ENCODE measurements at regions not wholly inside any gene's neighbourhood (a gene's known extent, or its start where the extent isn't known, plus 50 kb on each side); places are given as distances from the start of the nearest gene placed in this dataset.

DNA sequence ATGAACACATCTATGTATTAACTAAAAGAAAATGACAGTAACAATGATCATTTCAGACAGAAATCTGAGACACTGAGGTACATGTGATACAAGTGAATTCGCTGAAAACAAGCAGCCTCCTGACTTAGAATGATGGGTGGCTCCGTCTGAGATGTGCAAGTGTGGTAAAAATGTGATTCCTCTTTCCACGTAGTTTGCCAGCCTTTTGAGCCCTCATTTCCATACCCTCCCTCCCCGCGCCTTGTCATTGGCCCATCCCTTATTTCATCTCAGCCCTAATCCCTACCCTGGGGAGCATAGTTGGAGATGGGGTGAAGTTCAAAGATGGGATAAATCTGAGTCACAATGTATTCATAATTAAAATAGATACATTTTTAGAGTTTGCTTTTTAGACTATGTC, 107.8 kb downstream of the BMP4 start:
- H2AFZ ChIP-seq (ENCODE audit: insufficient read depth, low read length, poor library complexity) = no peak overlapping the region

GRCh38 chr14:53847881-53848280, 108.7 kb downstream of the BMP4 start:
- Histone ChIP-seq H3K18ac (ENCODE audit: low read length) (no peak overlapping the region), H3K23ac (ENCODE audit: low read length) (no peak overlapping the region), H3K27ac (ENCODE audit: low read depth, low read length) (no peak overlapping the region), H3K9me3 (ENCODE audit: insufficient read depth, low read depth, low read length) (no peaks in the 10 kb centered on the region), H3K27me3 (ENCODE audit: insufficient read depth, low read length) (no peaks in the 10 kb centered on the region), H3K4me1 (ENCODE audit: control insufficient read depth in 1 of 2, insufficient read depth in 2 of 2, low read length in 2 of 2) (peaks cover 0 to 6% of the 10 kb centered on the region in 2 experiments), H2BK5ac (ENCODE audit: low read depth, low read length, poor library complexity) (no peak overlapping the region), H3K36me3 (ENCODE audit: control insufficient read depth in 1 of 2, insufficient read depth in 2 of 2, low read length in 2 of 2) (no peaks in the 10 kb centered on the region), H2AFZ (ENCODE audit: insufficient read depth, low read length, poor library complexity) (no peak overlapping the region), H3K4me2 (ENCODE audit: low read length) (no peak overlapping the region), H3K79me1 (ENCODE audit: low read length) (no peaks in the 10 kb centered on the region), H3K14ac (ENCODE audit: low read length) (no peak overlapping the region), H4K8ac (ENCODE audit: low read depth, low read length) (peak overlapping the region; percentile 47), H3K9ac (ENCODE audit: low read length) (no peak overlapping the region), H3K4me3 (ENCODE audit: low read depth, low read length) (no peak overlapping the region), H4K12ac (ENCODE audit: low read depth, low read length) (peak overlapping the region; percentile 30), H4K91ac (ENCODE audit: low read depth, low read length) (no peak overlapping the region), H2BK12ac (ENCODE audit: low read length) (no peak overlapping the region), H2AK5ac (ENCODE audit: low read length) (no peak overlapping the region), H3K4ac (ENCODE audit: low read depth, low read length) (no peak overlapping the region), H3K79me2 (ENCODE audit: control insufficient read depth, insufficient read depth, low read length, poor library complexity) (no peaks in the 10 kb centered on the region), H2BK120ac (ENCODE audit: insufficient read depth, low read length, poor library complexity) (no peak overlapping the region)
- DNase-seq = no peak
- no CpG with 5 or more reads among the region's 7 CpGs for WGBS (ENCODE audit: extremely low coverage, insufficient coverage, insufficient read length)

More for the DNA sequence above, 107.8 kb downstream of the BMP4 start:
- no peaks in the 10 kb centered on the region for H3K9me3 ChIP-seq (ENCODE audit: insufficient read depth, low read depth, low read length)
- H2AK5ac ChIP-seq (ENCODE audit: low read length) = no peak overlapping the region
- no peaks in the 10 kb centered on the region for H3K36me3 ChIP-seq (ENCODE audit: control insufficient read depth in 1 of 2, insufficient read depth in 2 of 2, low read length in 2 of 2)
- H2BK120ac ChIP-seq (ENCODE audit: insufficient read depth, low read length, poor library complexity) = no peak overlapping the region
- H2BK12ac ChIP-seq (ENCODE audit: low read length) = no peak overlapping the region
- H3K4ac ChIP-seq (ENCODE audit: low read depth, low read length) = no peak overlapping the region
- H3K79me2 ChIP-seq (ENCODE audit: control insufficient read depth, insufficient read depth, low read length, poor library complexity) = no peaks in the 10 kb centered on the region
- H3K9ac ChIP-seq (ENCODE audit: low read length) = no peak overlapping the region
- H3K14ac ChIP-seq (ENCODE audit: low read length) = no peak overlapping the region
- H3K27ac ChIP-seq (ENCODE audit: low read depth, low read length) = no peak overlapping the region
- H4K91ac ChIP-seq (ENCODE audit: low read depth, low read length) = no peak overlapping the region
- H3K79me1 ChIP-seq (ENCODE audit: low read length) = no peaks in the 10 kb centered on the region
- no peak overlapping the region for H4K12ac ChIP-seq (ENCODE audit: low read depth, low read length)
- no peak overlapping the region for H2BK5ac ChIP-seq (ENCODE audit: low read depth, low read length, poor library complexity)
- H4K8ac ChIP-seq (ENCODE audit: low read depth, low read length) = no peak overlapping the region
- H3K23ac ChIP-seq (ENCODE audit: low read length) = no peak overlapping the region
- H3K4me2 ChIP-seq (ENCODE audit: low read length) = no peak overlapping the region
- H3K18ac ChIP-seq (ENCODE audit: low read length) = no peak overlapping the region
- H3K4me1 ChIP-seq (ENCODE audit: control insufficient read depth in 1 of 2, insufficient read depth in 2 of 2, low read length in 2 of 2) = peaks cover 0 to 6% of the 10 kb centered on the region in 2 experiments
- H3K27me3 ChIP-seq (ENCODE audit: insufficient read depth, low read length) = no peaks in the 10 kb centered on the region
- H3K4me3 ChIP-seq (ENCODE audit: low read depth, low read length) = no peak overlapping the region
- DNase-seq = no peak
- no CpG with 5 or more reads among the region's 5 CpGs for WGBS (ENCODE audit: extremely low coverage, insufficient coverage, insufficient read length)

DNA sequence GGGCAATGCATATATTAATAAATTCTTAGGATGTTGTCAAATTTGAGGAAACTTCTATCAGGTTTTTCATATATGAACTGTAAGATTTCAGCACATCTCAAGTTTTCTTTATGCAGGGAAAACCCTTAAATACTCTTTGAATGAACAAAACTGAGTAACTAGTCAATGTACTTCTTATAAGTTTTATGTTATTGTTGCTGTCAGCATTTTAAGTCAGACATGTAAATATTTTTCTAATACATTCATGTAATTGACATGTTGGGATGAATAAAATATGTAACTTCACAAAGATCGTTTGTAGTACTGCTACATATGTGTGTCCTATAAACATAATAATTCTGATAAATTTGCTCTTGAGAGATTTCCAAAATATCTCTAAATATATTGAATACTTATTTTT, 109.6 kb downstream of the BMP4 start:
- Histone ChIP-seq H3K23ac (ENCODE audit: low read length) (no peak overlapping the region), H3K4me3 (ENCODE audit: low read depth, low read length) (no peak overlapping the region), H3K27me3 (ENCODE audit: insufficient read depth, low read length) (no peaks in the 10 kb centered on the region), H3K4me2 (ENCODE audit: low read length) (no peak overlapping the region), H4K91ac (ENCODE audit: low read depth, low read length) (no peak overlapping the region), H3K18ac (ENCODE audit: low read length) (no peak overlapping the region), H3K14ac (ENCODE audit: low read length) (no peak overlapping the region), H3K27ac (ENCODE audit: low read depth, low read length) (no peak overlapping the region), H3K79me1 (ENCODE audit: low read length) (no peaks in the 10 kb centered on the region), H2AFZ (ENCODE audit: insufficient read depth, low read length, poor library complexity) (no peak overlapping the region), H4K8ac (ENCODE audit: low read depth, low read length) (no peak overlapping the region), H3K4me1 (ENCODE audit: control insufficient read depth in 1 of 2, insufficient read depth in 2 of 2, low read length in 2 of 2) (peaks cover 0 to 6% of the 10 kb centered on the region in 2 experiments), H3K36me3 (ENCODE audit: control insufficient read depth in 1 of 2, insufficient read depth in 2 of 2, low read length in 2 of 2) (no peaks in the 10 kb centered on the region), H2BK12ac (ENCODE audit: low read length) (no peak overlapping the region), H2BK5ac (ENCODE audit: low read depth, low read length, poor library complexity) (no peak overlapping the region), H3K9ac (ENCODE audit: low read length) (no peak overlapping the region), H2BK120ac (ENCODE audit: insufficient read depth, low read length, poor library complexity) (no peak overlapping the region), H2AK5ac (ENCODE audit: low read length) (no peak overlapping the region), H3K79me2 (ENCODE audit: control insufficient read depth, insufficient read depth, low read length, poor library complexity) (no peaks in the 10 kb centered on the region), H4K12ac (ENCODE audit: low read depth, low read length) (no peak overlapping the region), H3K9me3 (ENCODE audit: insufficient read depth, low read depth, low read length) (no peaks in the 10 kb centered on the region), H3K4ac (ENCODE audit: low read depth, low read length) (no peak overlapping the region)
- no peak for DNase-seq
- WGBS (ENCODE audit: extremely low coverage, insufficient coverage, insufficient read length) = no CpG with 5 or more reads among the region's 1 CpG

DNA sequence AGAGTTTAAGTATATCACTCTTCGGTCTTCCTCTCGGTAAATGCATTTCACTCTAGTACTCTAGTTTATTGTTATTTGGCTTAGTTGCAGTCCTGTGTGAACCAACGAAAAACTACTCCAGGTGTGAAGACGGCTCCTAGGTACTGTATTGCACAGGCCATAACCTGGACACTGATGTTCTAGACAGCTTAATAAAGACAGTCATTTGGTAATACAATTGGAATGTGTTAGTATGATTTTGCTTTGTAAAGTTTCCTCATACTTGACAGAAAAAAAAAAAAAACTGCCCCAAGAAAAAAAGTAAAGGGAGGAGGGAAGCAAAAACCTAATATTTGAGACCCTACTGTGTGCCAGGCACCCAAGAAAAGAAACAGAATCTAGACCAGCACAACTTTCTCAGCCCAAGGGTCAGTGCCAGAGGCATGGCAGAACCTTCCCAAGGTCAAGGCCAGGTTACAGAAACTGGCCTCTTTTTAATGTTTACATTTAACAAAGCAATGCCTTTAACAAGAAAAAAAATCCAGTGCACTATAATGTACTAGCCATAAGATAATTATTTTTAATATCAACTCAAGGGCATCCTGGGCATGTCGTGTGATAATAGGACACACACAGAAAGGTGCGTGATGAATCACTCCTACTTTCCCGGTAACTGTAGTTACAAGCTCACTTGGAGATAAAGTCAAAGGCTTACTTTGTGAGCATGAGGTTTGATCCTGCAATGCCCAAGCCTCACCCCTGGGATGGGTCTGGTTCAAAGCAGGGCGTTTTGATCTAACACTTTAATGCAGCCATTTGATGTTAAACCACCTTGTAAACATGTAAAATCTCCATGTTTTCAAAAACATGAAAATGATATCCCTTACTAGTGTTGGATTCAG, 110.6 kb downstream of the BMP4 start:
- H3K4me1 ChIP-seq (ENCODE audit: control insufficient read depth in 1 of 2, insufficient read depth in 2 of 2, low read length in 2 of 2) = peaks cover 0 to 3% of the 10 kb centered on the region in 2 experiments
- no peaks in the 10 kb centered on the region for H3K9me3 ChIP-seq (ENCODE audit: insufficient read depth, low read depth, low read length)
- no peak overlapping the region for H2AK5ac ChIP-seq (ENCODE audit: low read length)
- H3K79me2 ChIP-seq (ENCODE audit: control insufficient read depth, insufficient read depth, low read length, poor library complexity) = no peaks in the 10 kb centered on the region
- H3K79me1 ChIP-seq (ENCODE audit: low read length) = no peaks in the 10 kb centered on the region
- H3K18ac ChIP-seq (ENCODE audit: low read length) = no peak overlapping the region
- H2BK12ac ChIP-seq (ENCODE audit: low read length) = no peak overlapping the region
- H3K36me3 ChIP-seq (ENCODE audit: control insufficient read depth in 1 of 2, insufficient read depth in 2 of 2, low read length in 2 of 2) = no peaks in the 10 kb centered on the region
- no peak overlapping the region for H4K91ac ChIP-seq (ENCODE audit: low read depth, low read length)
- no peak overlapping the region for H3K23ac ChIP-seq (ENCODE audit: low read length)
- no peak overlapping the region for H3K9ac ChIP-seq (ENCODE audit: low read length)
- H3K14ac ChIP-seq (ENCODE audit: low read length) = no peak overlapping the region
- H3K27me3 ChIP-seq (ENCODE audit: insufficient read depth, low read length) = no peaks in the 10 kb centered on the region
- no peak overlapping the region for H3K27ac ChIP-seq (ENCODE audit: low read depth, low read length)
- no peak overlapping the region for H2BK5ac ChIP-seq (ENCODE audit: low read depth, low read length, poor library complexity)
- no peak overlapping the region for H2AFZ ChIP-seq (ENCODE audit: insufficient read depth, low read length, poor library complexity)
- no peak overlapping the region for H2BK120ac ChIP-seq (ENCODE audit: insufficient read depth, low read length, poor library complexity)
- no peak overlapping the region for H3K4me2 ChIP-seq (ENCODE audit: low read length)
- H3K4me3 ChIP-seq (ENCODE audit: low read depth, low read length) = no peak overlapping the region
- DNase-seq = peak in 1 of 2 donors; percentile 27
- no peak overlapping the region for H4K8ac ChIP-seq (ENCODE audit: low read depth, low read length)
- no CpG with 5 or more reads among the region's 8 CpGs for WGBS (ENCODE audit: extremely low coverage, insufficient coverage, insufficient read length)
- no peak overlapping the region for H4K12ac ChIP-seq (ENCODE audit: low read depth, low read length)
- H3K4ac ChIP-seq (ENCODE audit: low read depth, low read length) = no peak overlapping the region
